ENCODE measurements at regions not wholly inside any gene's neighbourhood (a gene's known extent, or its start where the extent isn't known, plus 50 kb on each side); places are given as distances from the start of the nearest gene placed in this dataset.

- Histone ChIP-seq H3K9ac (ENCODE audit: low read depth, low read length, poor library complexity) (no peak overlapping the region), H2AFZ (ENCODE audit: low read length) (no peak overlapping the region), H2BK120ac (ENCODE audit: low read depth, low read length) (no peak overlapping the region), H4K8ac (ENCODE audit: low read depth, low read length) (no peak overlapping the region), H3K27me3 (ENCODE audit: control insufficient read depth in 3 of 3, insufficient read depth in 3 of 3, low read depth in 1 of 3, low read length in 3 of 3) (peaks cover 0 to 76% (median 0%) of the 10 kb centered on the region in 3 experiments), H3K23ac (ENCODE audit: low read depth, low read length, poor library complexity) (no peak overlapping the region), H3K27ac (replicated peaks; ENCODE audit: low read length) (no peak overlapping the region), H2BK5ac (ENCODE audit: low read length) (no peak overlapping the region), H2BK15ac (ENCODE audit: low read length) (no peak overlapping the region), H2AK5ac (ENCODE audit: low read depth, low read length) (no peak overlapping the region), H3K36me3 (replicated peaks in 1 of 2; ENCODE audit: control insufficient read depth in 2 of 2, insufficient read depth in 2 of 2, low read length in 2 of 2) (no peaks in the 10 kb centered on the region), H3K9me3 (replicated peaks in 1 of 2; ENCODE audit: control insufficient read depth in 2 of 2, insufficient read depth in 1 of 2, low read depth in 1 of 2, low read length in 2 of 2) (no peaks in the 10 kb centered on the region), H3K79me1 (ENCODE audit: low read depth, low read length) (peaks cover 2% of the 10 kb centered on the region), H4K91ac (ENCODE audit: low read depth, low read length, poor library complexity) (no peak overlapping the region), H2BK12ac (ENCODE audit: low read length) (no peak overlapping the region), H3K4ac (ENCODE audit: low read length) (no peak overlapping the region), H3K14ac (ENCODE audit: low read length) (no peak overlapping the region), H3K4me3 (ENCODE audit: low read length in 2 of 2) (no peak overlapping the region), H3K4me2 (ENCODE audit: insufficient read depth, low read length, poor library complexity, severe bottlenecking) (no peak overlapping the region), H3K18ac (ENCODE audit: low read length) (no peak overlapping the region), H3K4me1 (ENCODE audit: control insufficient read depth in 2 of 2, insufficient read depth in 1 of 2, low read depth in 1 of 2, low read length in 2 of 2) (peaks cover 0 to 6% of the 10 kb centered on the region in 2 donors)
- no peak for DNase-seq (ENCODE audit: low spot score)
- no CpG with 5 or more reads among the region's 22 CpGs for WGBS, 2 donors (ENCODE audit: extremely low coverage in 2 of 2, insufficient read length in 2 of 2, insufficient replicate concordance in 1 of 2)
Observed at GRCh38 chr11:134017511-134018430, 51.1 kb upstream of the JAM3 start.

All from neuronal stem cell (in vitro differentiated cells).